BLaER1 treated with 17β-estradiol and CSF1 and Interleukin-3, amounts not matched to agents 10 nM and 100 nM (cell line): ENCODE measurements at regions not wholly inside any gene's neighbourhood (a gene's known extent, or its start where the extent isn't known, plus 50 kb on each side); places are given as distances from the start of the nearest gene placed in this dataset.

Source experiments
- H3K27ac ChIP-seq, 11 experiments: shearing (Covaris generic); formaldehyde crosslinking; 2 replicates each; pipeline ENCODE4 v1.8.1; 2022
- H3K27me3 ChIP-seq, 11 experiments: shearing (Covaris generic); formaldehyde crosslinking; 2 replicates each; pipeline ENCODE4 v1.8.1; 2022
- H3K36me3 ChIP-seq, 11 experiments: shearing (Covaris generic); formaldehyde crosslinking; 2 replicates each; pipeline ENCODE4 v1.8.1; 2022
- H3K4me1 ChIP-seq, 10 experiments: shearing (Covaris generic); formaldehyde crosslinking; 2 replicates each; pipeline ENCODE4 v1.8.1; 2022
- H3K4me2 ChIP-seq, 11 experiments: shearing (Covaris generic); formaldehyde crosslinking; 2 replicates each; pipeline ENCODE4 v1.8.1; 2022
- H3K4me3 ChIP-seq, 10 experiments: shearing (Covaris generic); formaldehyde crosslinking; 2 replicates each; pipeline ENCODE4 v1.8.1; 2022
- H3K9ac ChIP-seq, 11 experiments: shearing (Covaris generic); formaldehyde crosslinking; 2 replicates each; pipeline ENCODE4 v1.8.1; 2022
- H3K9me3 ChIP-seq, 11 experiments: shearing (Covaris generic); formaldehyde crosslinking; replicated peaks in 1 of 11; 2 replicates each; pipeline ENCODE4 v1.8.1; 2022
- H4K20me1 ChIP-seq, 11 experiments: shearing (Covaris generic); formaldehyde crosslinking; 2 replicates each; pipeline ENCODE4 v1.8.1; 2022
- Cebpa-rat ChIP-seq, 11 experiments: shearing (Covaris generic); IDR thresholded peaks; 2 replicates each; pipeline ENCODE4 v1.8.1; 2022

GRCh38 chr10:130481936-130482335 lies 345.7 kb downstream of the GLRX3 start:
- Histone ChIP-seq H3K9ac (no peak overlapping the region), H3K4me1 (peaks cover 0 to 18% (median 2%) of the 10 kb centered on the region in 10 experiments; a peak in 10 of 20 replicates), H3K9me3 (no peaks in the 10 kb centered on the region), H3K36me3 (no peaks in the 10 kb centered on the region), H3K27me3 (no peaks in the 10 kb centered on the region), H3K27ac (no peak overlapping the region), H3K4me3 (no peak overlapping the region), H3K4me2 (no peak overlapping the region), H4K20me1 (peaks cover 0 to 4% (median 0%) of the 10 kb centered on the region in 11 experiments; a peak in 1 of 22 replicates)
- TF ChIP-seq Cebpa-rat (IDR thresholded peaks at IDR 0.05) = no peak

GRCh38 chr10:130483691-130484467 lies 347.7 kb downstream of the GLRX3 start:
- peaks cover 0 to 15% (median 0%) of the 10 kb centered on the region in 10 experiments; a peak in 7 of 20 replicates for H3K4me1 ChIP-seq
- no peak overlapping the region for H3K27ac ChIP-seq
- H3K36me3 ChIP-seq = no peaks in the 10 kb centered on the region
- no peak overlapping the region for H3K9ac ChIP-seq
- no peaks in the 10 kb centered on the region for H4K20me1 ChIP-seq
- no peak for TF ChIP-seq Cebpa-rat (IDR thresholded peaks at IDR 0.05)
- H3K27me3 ChIP-seq = no peaks in the 10 kb centered on the region
- H3K4me2 ChIP-seq = no peak overlapping the region
- H3K4me3 ChIP-seq = no peak overlapping the region
- H3K9me3 ChIP-seq = no peaks in the 10 kb centered on the region

- Histone ChIP-seq H3K4me3 (no peak overlapping the region), H3K9ac (no peak overlapping the region), H3K36me3 (no peaks in the 10 kb centered on the region), H3K4me1 (peaks cover 0 to 15% (median 0%) of the 10 kb centered on the region in 10 experiments; a peak in 7 of 20 replicates), H3K4me2 (no peak overlapping the region), H3K27me3 (no peaks in the 10 kb centered on the region), H3K27ac (no peak overlapping the region), H3K9me3 (no peaks in the 10 kb centered on the region), H4K20me1 (no peaks in the 10 kb centered on the region)
- TF ChIP-seq Cebpa-rat (IDR thresholded peaks at IDR 0.05) = no peak
Observed at GRCh38 chr10:130484468-130485180, 348.4 kb downstream of the GLRX3 start.

GRCh38 chr10:130485236-130485957 lies 349.2 kb downstream of the GLRX3 start:
- no peak overlapping the region for H3K4me3 ChIP-seq
- H3K4me1 ChIP-seq = peaks cover 0 to 13% (median 0%) of the 10 kb centered on the region in 10 experiments; a peak in 7 of 20 replicates
- TF ChIP-seq Cebpa-rat (IDR thresholded peaks at IDR 0.05) = no peak
- no peak overlapping the region for H3K27ac ChIP-seq
- no peaks in the 10 kb centered on the region for H4K20me1 ChIP-seq
- no peak overlapping the region for H3K4me2 ChIP-seq
- H3K9me3 ChIP-seq = no peaks in the 10 kb centered on the region
- H3K36me3 ChIP-seq = no peaks in the 10 kb centered on the region
- no peak overlapping the region for H3K9ac ChIP-seq
- no peaks in the 10 kb centered on the region for H3K27me3 ChIP-seq

GRCh38 chr10:130485958-130486895 lies 350.0 kb downstream of the GLRX3 start:
- Histone ChIP-seq H3K36me3 (no peaks in the 10 kb centered on the region), H3K9me3 (no peaks in the 10 kb centered on the region), H3K27me3 (no peaks in the 10 kb centered on the region), H3K27ac (no peak overlapping the region), H3K4me2 (no peak overlapping the region), H3K9ac (no peak overlapping the region), H4K20me1 (no peaks in the 10 kb centered on the region), H3K4me3 (no peak overlapping the region), H3K4me1 (peaks cover 0 to 5% (median 0%) of the 10 kb centered on the region in 10 experiments; a peak in 6 of 20 replicates)
- no peak for TF ChIP-seq Cebpa-rat (IDR thresholded peaks at IDR 0.05)

- no peaks in the 10 kb centered on the region for H4K20me1 ChIP-seq
- H3K9ac ChIP-seq = no peak overlapping the region
- H3K9me3 ChIP-seq = no peaks in the 10 kb centered on the region
- H3K4me2 ChIP-seq = no peak overlapping the region
- H3K27me3 ChIP-seq = no peaks in the 10 kb centered on the region
- no peak for TF ChIP-seq Cebpa-rat (IDR thresholded peaks at IDR 0.05)
- no peaks in the 10 kb centered on the region for H3K4me1 ChIP-seq
- no peak overlapping the region for H3K27ac ChIP-seq
- no peaks in the 10 kb centered on the region for H3K36me3 ChIP-seq
- no peak overlapping the region for H3K4me3 ChIP-seq
Observed at GRCh38 chr10:130486906-130487305, 350.7 kb downstream of the GLRX3 start.

GRCh38 chr10:130487566-130487965 lies 351.4 kb downstream of the GLRX3 start:
- H3K36me3 ChIP-seq = no peaks in the 10 kb centered on the region

GRCh38 chr10:130489891-130490290 lies 353.7 kb downstream of the GLRX3 start:
- Histone ChIP-seq H3K4me3 (no peak overlapping the region), H3K36me3 (no peaks in the 10 kb centered on the region), H3K4me1 (no peaks in the 10 kb centered on the region), H3K27ac (no peak overlapping the region), H4K20me1 (no peaks in the 10 kb centered on the region), H3K9ac (no peak overlapping the region), H3K9me3 (no peaks in the 10 kb centered on the region), H3K4me2 (no peak overlapping the region), H3K27me3 (no peaks in the 10 kb centered on the region)
- TF ChIP-seq Cebpa-rat (IDR thresholded peaks at IDR 0.05) = no peak

More at GRCh38 chr10:130487566-130487965, 351.4 kb downstream of the GLRX3 start:
- no peak overlapping the region for H3K9ac ChIP-seq
- no peak for TF ChIP-seq Cebpa-rat (IDR thresholded peaks at IDR 0.05)
- no peaks in the 10 kb centered on the region for H3K27me3 ChIP-seq
- no peak overlapping the region for H3K4me2 ChIP-seq
- H3K4me1 ChIP-seq = no peaks in the 10 kb centered on the region
- no peaks in the 10 kb centered on the region for H3K9me3 ChIP-seq
- H3K4me3 ChIP-seq = no peak overlapping the region
- no peak overlapping the region for H3K27ac ChIP-seq
- H4K20me1 ChIP-seq = no peaks in the 10 kb centered on the region
